ENCODE measurements at regions not wholly inside any gene's neighbourhood (a gene's known extent, or its start where the extent isn't known, plus 50 kb on each side); places are given as distances from the start of the nearest gene placed in this dataset.

GRCh38 chr5:54778783-54779182 lies 206.6 kb downstream of the ESM1 start:
- no peak for DNase-seq (ENCODE audit: low spot score in 2 of 2)
- TF ChIP-seq CTCF (IDR thresholded peaks at IDR 0.05), result no peak
- TF ChIP-seq POLR2A (IDR thresholded peaks at IDR 0.05), result no peak
- no peak overlapping the region for H3K4me3 ChIP-seq (ENCODE audit: low read depth, poor library complexity, severe bottlenecking)
- 76 to 90% methylated on average over 2 of the region's 2 CpGs for WGBS, 2 donors
- intact Hi-C loops (cut with DNase I; ENCODE audit: low total_unique reads), result loop anchor here (5.0 kb wide), 1 partner anchor 44 kb away; no protein-coding TSS in a partner anchor

- intact Hi-C loops (cut with DNase I; ENCODE audit: low total_unique reads), result loop anchor here (5.0 kb wide), 1 partner anchor 47 kb away; no protein-coding TSS in a partner anchor
- H3K4me3 ChIP-seq (ENCODE audit: low read depth, poor library complexity, severe bottlenecking), result no peak overlapping the region
- no peak for DNase-seq (ENCODE audit: low spot score in 2 of 2)
- TF ChIP-seq CTCF (IDR thresholded peaks at IDR 0.05) (no peak), POLR2A (IDR thresholded peaks at IDR 0.05) (no peak)
These were observed 209.7 kb downstream of the ESM1 start for GRCh38 chr5:54775645-54776044.

GRCh38 chr5:54774281-54775170 lies 210.9 kb downstream of the ESM1 start:
- DNase-seq (ENCODE audit: low spot score in 2 of 2), result peak; percentile 80 to 93
- no peak overlapping the region for H3K4me3 ChIP-seq (ENCODE audit: low read depth, poor library complexity, severe bottlenecking)
- 32 to 34% methylated on average over 10 of the region's 10 CpGs for WGBS, 2 donors
- intact Hi-C loops (cut with DNase I; ENCODE audit: low total_unique reads), result loop anchor here (5.0 kb wide), 1 partner anchor 48 kb away; no protein-coding TSS in a partner anchor
- TF ChIP-seq CTCF (IDR thresholded peaks at IDR 0.05) (no peak), POLR2A (IDR thresholded peaks at IDR 0.05) (no peak)

- intact Hi-C loops (cut with DNase I; ENCODE audit: low total_unique reads), result no loop called here
- no peak for TF ChIP-seq POLR2A (IDR thresholded peaks at IDR 0.05)
- TF ChIP-seq CTCF (IDR thresholded peaks at IDR 0.05), result no peak
- no peak for DNase-seq (ENCODE audit: low spot score in 2 of 2)
- WGBS, 2 donors, result 86 to 90% methylated on average over 2 of the region's 2 CpGs
- no peak overlapping the region for H3K4me3 ChIP-seq (ENCODE audit: low read depth, poor library complexity, severe bottlenecking)
These were observed 212.7 kb downstream of the ESM1 start for GRCh38 chr5:54772684-54773083.

GRCh38 chr5:54772231-54772630 lies 213.2 kb downstream of the ESM1 start:
- TF ChIP-seq CTCF (IDR thresholded peaks at IDR 0.05), result no peak
- TF ChIP-seq POLR2A (IDR thresholded peaks at IDR 0.05), result no peak
- WGBS, 2 donors, result 43 to 52% methylated on average over 3 of the region's 3 CpGs
- intact Hi-C loops (cut with DNase I; ENCODE audit: low total_unique reads), result no loop called here

More at GRCh38 chr5:54772231-54772630, 213.2 kb downstream of the ESM1 start:
- DNase-seq (ENCODE audit: low spot score in 2 of 2), result no peak
- H3K4me3 ChIP-seq (ENCODE audit: low read depth, poor library complexity, severe bottlenecking), result no peak overlapping the region

Data from lower leg skin (tissue), 4 donors.